Omental fat pad (tissue), 3 donors: ENCODE measurements at regions not wholly inside any gene's neighbourhood (a gene's known extent, or its start where the extent isn't known, plus 50 kb on each side); places are given as distances from the start of the nearest gene placed in this dataset.

Experiments used
- ATAC-seq: fragments of 150-250 bp; one replicate; pipeline ENCODE4 v1.9.1; 2016; ENCODE audit warnings: mild to moderate bottlenecking, moderate library complexity; ENCODE audit not compliant: low FRiP score
- DNase-seq: peaks from one replicate; pipeline ENCODE4 v3.0.0-alpha.2; 2019; ENCODE audit warnings: low spot score
- TF ChIP-seq, protein P1 (sequence below), 3 donors: fragments of 450-650 bp; IDR thresholded peaks; one replicate each; pipeline ENCODE4 v1.5.1; 2016 to 2017; ENCODE audit warnings: antibody characterized with exemption in 3 of 3, mild to moderate bottlenecking in 3 of 3, moderate library complexity in 2 of 3

DNA sequence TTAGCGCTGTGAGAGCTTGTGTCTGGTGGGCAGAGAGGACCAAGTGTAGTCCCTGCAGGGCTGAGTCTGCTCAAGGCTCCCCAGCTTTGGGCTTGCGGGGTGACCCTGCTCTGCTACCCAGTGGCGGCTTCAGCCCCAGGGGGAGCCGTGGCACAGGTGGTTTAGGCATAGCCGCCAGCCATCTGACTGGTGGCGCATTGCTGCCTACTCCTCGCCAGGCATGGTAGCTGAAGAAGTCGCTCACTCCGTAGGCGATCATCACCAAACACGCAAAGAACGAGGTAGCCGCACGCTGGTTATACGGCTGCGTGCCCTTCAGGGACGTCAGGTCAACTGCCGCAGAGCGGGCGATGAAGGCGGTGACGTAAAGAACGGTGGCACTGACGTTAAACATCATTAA lies 180.7 kb upstream of the DIPK2B start:
- ATAC-seq (no peak), DNase-seq (no peak)
- TF ChIP-seq, protein P1, sequence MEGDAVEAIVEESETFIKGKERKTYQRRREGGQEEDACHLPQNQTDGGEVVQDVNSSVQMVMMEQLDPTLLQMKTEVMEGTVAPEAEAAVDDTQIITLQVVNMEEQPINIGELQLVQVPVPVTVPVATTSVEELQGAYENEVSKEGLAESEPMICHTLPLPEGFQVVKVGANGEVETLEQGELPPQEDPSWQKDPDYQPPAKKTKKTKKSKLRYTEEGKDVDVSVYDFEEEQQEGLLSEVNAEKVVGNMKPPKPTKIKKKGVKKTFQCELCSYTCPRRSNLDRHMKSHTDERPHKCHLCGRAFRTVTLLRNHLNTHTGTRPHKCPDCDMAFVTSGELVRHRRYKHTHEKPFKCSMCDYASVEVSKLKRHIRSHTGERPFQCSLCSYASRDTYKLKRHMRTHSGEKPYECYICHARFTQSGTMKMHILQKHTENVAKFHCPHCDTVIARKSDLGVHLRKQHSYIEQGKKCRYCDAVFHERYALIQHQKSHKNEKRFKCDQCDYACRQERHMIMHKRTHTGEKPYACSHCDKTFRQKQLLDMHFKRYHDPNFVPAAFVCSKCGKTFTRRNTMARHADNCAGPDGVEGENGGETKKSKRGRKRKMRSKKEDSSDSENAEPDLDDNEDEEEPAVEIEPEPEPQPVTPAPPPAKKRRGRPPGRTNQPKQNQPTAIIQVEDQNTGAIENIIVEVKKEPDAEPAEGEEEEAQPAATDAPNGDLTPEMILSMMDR (IDR thresholded peaks at IDR 0.05) = no peak

DNA sequence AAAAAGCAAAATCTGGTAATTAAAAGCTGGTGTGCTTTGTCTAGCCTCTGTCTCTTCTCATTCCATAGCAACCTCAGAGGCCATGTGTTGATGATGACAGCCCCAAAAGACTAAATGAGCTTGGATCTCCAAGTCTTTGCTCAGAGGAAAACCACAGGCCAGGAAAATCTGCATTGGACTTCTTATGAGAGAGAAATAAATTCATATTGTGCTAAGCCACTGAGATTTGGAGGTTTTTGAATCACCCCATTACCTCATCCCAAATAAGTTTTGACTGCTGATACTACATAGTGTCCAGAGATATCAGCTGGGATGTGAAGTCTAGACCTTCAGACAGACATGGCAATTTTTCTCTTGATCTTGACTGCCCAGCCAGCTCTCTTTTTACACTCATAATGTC lies 178.6 kb upstream of the DIPK2B start:
- ATAC-seq = no peak
- no peak for DNase-seq
- TF ChIP-seq, protein P1 (IDR thresholded peaks at IDR 0.05) = no peak

DNA sequence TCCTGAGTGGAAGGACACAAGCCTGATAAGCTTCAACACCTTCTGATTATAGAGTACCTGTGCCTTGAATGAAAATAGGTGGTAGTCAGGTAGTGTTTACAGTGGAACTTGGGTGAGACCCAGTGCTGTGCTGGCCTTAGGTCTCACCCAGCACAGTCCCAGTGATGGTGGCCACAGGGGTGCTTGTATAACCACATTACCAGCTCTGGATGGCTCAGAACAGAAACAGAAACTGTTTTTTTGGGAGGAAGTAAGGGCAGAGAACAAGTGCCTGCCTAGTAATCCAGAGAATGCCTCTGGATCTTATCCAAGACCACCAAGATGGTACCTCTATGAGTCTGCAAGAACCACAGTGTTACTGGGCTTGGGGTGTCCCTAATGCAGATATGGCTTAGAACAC lies 171.5 kb upstream of the DIPK2B start:
- ATAC-seq (no peak), DNase-seq (no peak)
- TF ChIP-seq, protein P1 (IDR thresholded peaks at IDR 0.05) = no peak

DNA sequence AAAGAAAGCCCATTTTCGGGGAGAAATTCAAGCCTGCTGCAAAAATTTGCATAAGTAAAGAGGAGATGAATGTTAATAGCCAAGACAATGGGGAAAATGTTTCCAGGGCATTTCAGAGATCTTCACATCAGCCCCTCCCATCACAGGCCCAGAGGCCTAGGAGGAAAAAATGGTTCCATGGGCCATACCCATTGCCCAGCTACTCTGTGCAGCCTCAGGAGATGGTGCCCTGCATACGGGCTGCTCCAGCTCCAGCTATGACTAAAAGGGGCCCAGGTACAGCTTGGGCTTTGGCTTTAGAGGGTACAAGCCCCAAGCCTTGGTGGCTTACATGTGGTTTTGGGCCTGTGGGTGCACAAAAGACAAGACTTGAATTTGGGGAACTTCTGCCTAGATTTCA lies 168.0 kb upstream of the DIPK2B start:
- ATAC-seq = no peak
- TF ChIP-seq, protein P1 (IDR thresholded peaks at IDR 0.05) = no peak

DNA sequence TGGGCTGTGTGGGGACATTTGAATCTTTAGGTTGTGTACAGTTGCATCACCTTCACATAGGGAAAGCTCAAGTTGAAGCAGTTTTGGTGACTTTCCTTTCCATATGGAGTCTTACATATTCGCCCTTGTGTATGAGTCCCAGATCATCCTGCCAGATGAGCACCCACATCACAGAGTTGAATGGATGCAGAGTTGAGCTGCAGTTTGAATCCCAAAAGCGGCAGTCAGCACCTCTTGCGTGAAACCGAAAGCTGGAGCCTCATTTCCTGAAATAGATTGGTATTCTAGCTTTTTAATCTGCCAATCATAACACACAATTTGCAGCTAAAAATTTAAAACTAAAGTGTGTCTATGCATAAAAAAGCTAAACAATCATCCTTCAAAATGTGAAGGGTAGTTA lies 162.9 kb upstream of the DIPK2B start:
- DNase-seq = no peak
- no peak for ATAC-seq
- TF ChIP-seq, protein P1 (IDR thresholded peaks at IDR 0.05) = no peak

More for the DNA sequence above, 168.0 kb upstream of the DIPK2B start:
- DNase-seq = no peak

DNA sequence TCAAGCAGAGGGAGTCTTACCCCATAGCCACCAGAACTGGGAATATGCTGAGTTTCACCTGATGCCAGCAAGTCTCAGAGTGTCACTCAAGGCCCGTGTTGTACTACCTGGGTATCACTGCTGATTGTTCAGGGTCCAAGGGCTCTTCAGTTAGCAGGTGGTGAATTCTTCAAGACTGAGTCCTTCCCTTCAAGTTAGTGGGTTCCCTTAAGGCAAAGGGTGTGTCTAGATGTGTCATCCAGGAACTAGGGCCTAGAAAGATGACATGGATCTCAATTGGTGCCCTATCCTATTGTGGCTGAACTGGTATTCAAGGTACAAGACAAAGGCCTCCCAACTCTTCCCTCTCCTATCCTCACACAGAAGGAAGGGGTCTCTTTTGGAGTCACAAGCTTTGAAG lies 159.9 kb upstream of the DIPK2B start:
- no peak for ATAC-seq
- DNase-seq = no peak
- TF ChIP-seq, protein P1 (IDR thresholded peaks at IDR 0.05) = no peak

DNA sequence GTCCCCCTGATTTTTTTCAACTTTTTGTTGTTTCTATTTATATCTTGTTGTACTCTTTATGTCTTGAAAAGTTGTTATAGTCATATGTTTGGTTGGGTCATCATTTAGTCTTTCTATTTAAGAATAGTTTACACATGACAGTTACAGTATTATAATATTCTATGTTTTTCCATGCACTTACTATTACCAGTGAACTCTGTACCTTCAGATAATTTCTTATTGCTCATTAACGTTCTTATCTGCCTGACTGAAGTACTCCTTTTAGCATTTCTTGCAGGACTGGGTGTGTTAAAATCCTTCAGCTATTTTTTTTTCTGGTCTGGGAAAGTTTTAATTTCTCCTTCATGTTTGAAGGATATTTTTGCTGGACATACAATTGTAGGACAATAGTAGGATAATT lies 157.7 kb upstream of the DIPK2B start:
- no peak for DNase-seq
- no peak for ATAC-seq
- TF ChIP-seq, protein P1 (IDR thresholded peaks at IDR 0.05) = no peak
